Calu3 (cell line): ENCODE measurements at regions not wholly inside any gene's neighbourhood (a gene's known extent, or its start where the extent isn't known, plus 50 kb on each side); places are given as distances from the start of the nearest gene placed in this dataset.

Experiments used
- BruUV-seq: library from RNA; stranded (reverse); fragments of 400-500 nt; replicated peaks from 2 replicates; lab custom pipeline; 2021; lab: Mats Ljungman, UMichigan
- CTCF ChIA-PET: fragments of 300-600 bp; sonication (Branson Sonifier 250); formaldehyde crosslinking; loops from one replicate; lab custom pipeline; 2022; ENCODE audit warnings: antibody characterized with exemption; lab: Charles Lee
- DNase-seq: peaks from one replicate; pipeline ENCODE4 v3.0.0; 2022
- H3K27ac Mint-ChIP-seq: one replicate; pipeline ENCODE4 v1.8.0; 2022; ENCODE audit warnings: mixed read lengths; ENCODE audit not compliant: unreplicated experiment
- H3K27me3 Mint-ChIP-seq: one replicate; pipeline ENCODE4 v1.8.0; 2022; ENCODE audit warnings: mixed read lengths; ENCODE audit not compliant: unreplicated experiment
- H3K36me3 Mint-ChIP-seq: one replicate; pipeline ENCODE4 v1.8.0; 2022; ENCODE audit warnings: mild to moderate bottlenecking, moderate library complexity, mixed read lengths; ENCODE audit not compliant: insufficient read depth, unreplicated experiment
- H3K4me1 Mint-ChIP-seq: one replicate; pipeline ENCODE4 v1.8.0; 2022; ENCODE audit warnings: mild to moderate bottlenecking, low read depth, mixed read lengths; ENCODE audit not compliant: unreplicated experiment
- H3K4me3 Mint-ChIP-seq: one replicate; pipeline ENCODE4 v1.8.0; 2022; ENCODE audit warnings: mild to moderate bottlenecking, low read depth, moderate library complexity, mixed read lengths; ENCODE audit not compliant: unreplicated experiment
- H3K9me3 Mint-ChIP-seq: one replicate; pipeline ENCODE4 v1.8.0; 2022; ENCODE audit warnings: low read depth, mixed read lengths; ENCODE audit not compliant: unreplicated experiment
- intact Hi-C: fragments of 100-400 bp; cut with micrococcal nuclease; formaldehyde crosslinking; loops from one replicate; pipeline ENCODE4 v1.10.0; 2022; ENCODE audit not compliant: unreplicated experiment
- TF ChIP-seq, protein P1 (sequence below): fragments of 200-600 bp; IDR thresholded peaks from one replicate; pipeline ENCODE4 v1.8.0; 2022; ENCODE audit warnings: antibody characterized with exemption; ENCODE audit not compliant: unreplicated experiment

DNA sequence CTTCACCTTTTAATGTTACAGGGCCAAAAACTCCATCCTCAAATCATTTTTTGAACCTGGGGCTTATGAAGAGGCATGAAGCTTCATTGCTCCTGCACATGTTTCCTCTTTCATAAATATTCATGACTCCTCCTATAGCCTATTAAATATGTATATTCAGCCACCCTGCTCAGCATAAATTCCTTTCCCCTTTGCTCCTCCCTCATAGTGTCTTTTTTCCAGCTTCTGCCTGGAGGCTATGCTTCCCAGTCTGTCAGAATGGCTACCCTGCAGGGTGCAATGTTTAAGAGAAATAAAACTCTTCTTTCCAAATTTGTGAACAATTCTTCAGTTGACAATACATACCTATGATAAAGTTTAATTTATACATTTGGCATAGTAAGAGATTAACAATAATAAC, 1082.9 kb upstream of the CDH18 start:
- no peaks in the 10 kb centered on the region for H3K4me1 Mint-ChIP-seq
- TF ChIP-seq, protein P1, sequence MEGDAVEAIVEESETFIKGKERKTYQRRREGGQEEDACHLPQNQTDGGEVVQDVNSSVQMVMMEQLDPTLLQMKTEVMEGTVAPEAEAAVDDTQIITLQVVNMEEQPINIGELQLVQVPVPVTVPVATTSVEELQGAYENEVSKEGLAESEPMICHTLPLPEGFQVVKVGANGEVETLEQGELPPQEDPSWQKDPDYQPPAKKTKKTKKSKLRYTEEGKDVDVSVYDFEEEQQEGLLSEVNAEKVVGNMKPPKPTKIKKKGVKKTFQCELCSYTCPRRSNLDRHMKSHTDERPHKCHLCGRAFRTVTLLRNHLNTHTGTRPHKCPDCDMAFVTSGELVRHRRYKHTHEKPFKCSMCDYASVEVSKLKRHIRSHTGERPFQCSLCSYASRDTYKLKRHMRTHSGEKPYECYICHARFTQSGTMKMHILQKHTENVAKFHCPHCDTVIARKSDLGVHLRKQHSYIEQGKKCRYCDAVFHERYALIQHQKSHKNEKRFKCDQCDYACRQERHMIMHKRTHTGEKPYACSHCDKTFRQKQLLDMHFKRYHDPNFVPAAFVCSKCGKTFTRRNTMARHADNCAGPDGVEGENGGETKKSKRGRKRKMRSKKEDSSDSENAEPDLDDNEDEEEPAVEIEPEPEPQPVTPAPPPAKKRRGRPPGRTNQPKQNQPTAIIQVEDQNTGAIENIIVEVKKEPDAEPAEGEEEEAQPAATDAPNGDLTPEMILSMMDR, result no peak
- no peak for DNase-seq
- intact Hi-C loops, result no loop called here
- H3K9me3 Mint-ChIP-seq, result peaks cover 4% of the 10 kb centered on the region
- BruUV-seq, result no TSS peak
- no peak overlapping the region for H3K4me3 Mint-ChIP-seq
- no peaks in the 10 kb centered on the region for H3K27me3 Mint-ChIP-seq
- CTCF ChIA-PET, result no interaction called here
- H3K27ac Mint-ChIP-seq, result no peak overlapping the region
- H3K36me3 Mint-ChIP-seq, result no peaks in the 10 kb centered on the region

DNA sequence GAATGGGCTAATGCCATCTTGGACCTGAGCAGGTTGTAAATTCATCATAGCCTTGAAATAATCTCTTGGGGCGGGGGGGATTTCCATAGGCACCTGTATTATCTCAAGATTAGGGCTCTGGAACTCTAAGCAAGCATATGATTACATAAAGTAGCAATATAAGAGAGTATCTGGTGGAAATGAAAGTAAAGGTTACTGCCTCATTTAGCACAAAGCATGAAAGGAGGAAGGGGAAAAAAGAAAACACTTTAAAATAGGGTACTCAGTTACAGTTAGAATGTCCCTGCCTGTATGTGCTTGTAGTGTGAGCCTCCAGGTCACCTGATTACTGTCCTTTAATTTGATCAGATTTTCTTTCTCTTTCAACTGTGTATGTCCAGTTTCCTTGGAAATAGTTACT, 1079.7 kb upstream of the CDH18 start:
- H3K9me3 Mint-ChIP-seq, result peaks cover 8% of the 10 kb centered on the region
- H3K27ac Mint-ChIP-seq, result no peak overlapping the region
- no TSS peak for BruUV-seq
- intact Hi-C loops, result no loop called here
- no peak overlapping the region for H3K4me3 Mint-ChIP-seq
- no peaks in the 10 kb centered on the region for H3K27me3 Mint-ChIP-seq
- CTCF ChIA-PET, result no interaction called here
- no peak for DNase-seq
- TF ChIP-seq, protein P1, result no peak
- H3K36me3 Mint-ChIP-seq, result no peaks in the 10 kb centered on the region
- no peaks in the 10 kb centered on the region for H3K4me1 Mint-ChIP-seq

DNA sequence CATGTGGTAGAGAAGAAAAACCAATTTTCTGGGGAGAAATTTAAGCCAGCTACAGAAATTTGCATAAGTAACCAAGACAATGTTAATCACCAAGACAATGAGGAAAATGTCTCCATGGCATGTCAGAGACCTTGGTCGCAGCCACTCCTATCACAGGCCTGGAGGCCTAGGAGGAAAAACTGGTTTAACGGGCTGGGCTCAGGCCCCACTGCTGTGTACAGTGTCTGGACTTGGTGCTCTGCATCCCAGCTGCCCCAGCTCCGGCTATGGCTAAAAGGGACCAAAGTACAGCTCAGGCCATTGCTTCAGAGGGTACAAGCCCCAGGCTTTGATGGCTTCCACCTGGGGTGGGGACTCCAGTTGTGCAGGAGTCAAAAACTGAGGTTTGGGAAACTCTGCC, 1075.1 kb upstream of the CDH18 start:
- Mint-ChIP-seq H3K27ac (no peak overlapping the region), H3K27me3 (no peaks in the 10 kb centered on the region), H3K4me3 (no peak overlapping the region), H3K36me3 (no peaks in the 10 kb centered on the region), H3K4me1 (no peaks in the 10 kb centered on the region), H3K9me3 (peaks cover 9% of the 10 kb centered on the region)
- BruUV-seq, result no TSS peak
- no peak for DNase-seq
- intact Hi-C loops, result no loop called here
- CTCF ChIA-PET, result no interaction called here
- TF ChIP-seq, protein P1, result no peak

- Mint-ChIP-seq H3K27ac (no peak overlapping the region), H3K9me3 (peaks cover 6% of the 10 kb centered on the region), H3K4me1 (no peaks in the 10 kb centered on the region), H3K36me3 (no peaks in the 10 kb centered on the region), H3K4me3 (no peak overlapping the region), H3K27me3 (no peaks in the 10 kb centered on the region)
- DNase-seq, result no peak
- BruUV-seq, result no TSS peak
- TF ChIP-seq, protein P1, result no peak
- intact Hi-C loops, result no loop called here
- CTCF ChIA-PET, result no interaction called here
Measured at GRCh38 chr5:21058289-21058688, 1070.3 kb upstream of the CDH18 start.
